K562 (cell line): ENCODE measurements at regions not wholly inside any gene's neighbourhood (a gene's known extent, or its start where the extent isn't known, plus 50 kb on each side); places are given as distances from the start of the nearest gene placed in this dataset.

Experiments
- ARNT ChIP-seq, 2 experiments: fragments of 450-650 bp; IDR thresholded peaks; 2 replicates each; pipeline ENCODE4 v1.6.1; 2016; ENCODE audit warnings: mild to moderate bottlenecking in 1 of 2
- ATF7 ChIP-seq: fragments of 450-650 bp; IDR thresholded peaks from 2 replicates; pipeline ENCODE4 v1.7.1; 2014; ENCODE audit warnings: mild to moderate bottlenecking, moderate library complexity
- MTF1 ChIP-seq: fragments of 250-450 bp; sonication (Bioruptor Pico); IDR thresholded peaks from 2 replicates; pipeline ENCODE4 v1.9.0; 2021; ENCODE audit warnings: moderate library complexity, mild to moderate bottlenecking, inconsistent platforms, borderline replicate concordance
- RFX1 ChIP-seq: fragments of 450-650 bp; IDR thresholded peaks from 2 replicates; pipeline ENCODE4 v1.6.1; 2016; ENCODE audit warnings: mild to moderate bottlenecking, moderate library complexity
- U2AF2 ChIP-seq: fragments of 200-400 bp; formaldehyde crosslinking; optimal IDR thresholded peaks from 2 replicates; pipeline ENCODE3; 2017; ENCODE audit warnings: low read depth, mild to moderate bottlenecking, low read length
- ZFP30 ChIP-seq: fragments of 250-450 bp; sonication (Bioruptor Pico); IDR thresholded peaks from 2 replicates; pipeline ENCODE4 v1.8.0; 2022; ENCODE audit warnings: moderate library complexity, mild to moderate bottlenecking, inconsistent platforms, borderline replicate concordance
- ZNF232 ChIP-seq: sonication (generic); formaldehyde crosslinking; IDR thresholded peaks from 2 replicates; pipeline ENCODE4 v1.8.0; 2022; ENCODE audit warnings: mild to moderate bottlenecking, missing genetic modification reagents
- ZNF586 ChIP-seq: fragments of 450-650 bp; formaldehyde crosslinking; conservative IDR thresholded peaks from 2 replicates; pipeline ENCODE4 v1.4.0; 2020; ENCODE audit warnings: mild to moderate bottlenecking, moderate library complexity
- TF ChIP-seq, protein P1 (sequence below): sonication (generic); formaldehyde crosslinking; IDR thresholded peaks from 2 replicates; pipeline ENCODE4 v1.8.1; 2023; ENCODE audit warnings: missing genetic modification reagents, mild to moderate bottlenecking, borderline replicate concordance
- TF ChIP-seq, protein P2 (sequence below): fragments of 250-450 bp; sonication (Bioruptor Pico); IDR thresholded peaks from 2 replicates; pipeline ENCODE4 v1.4.0; 2020; ENCODE audit warnings: mild to moderate bottlenecking, moderate library complexity
- TF ChIP-seq, protein P3 (sequence below): fragments of 450-650 bp; formaldehyde crosslinking; IDR thresholded peaks from 2 replicates; pipeline ENCODE4 v1.4.0; 2022; ENCODE audit warnings: mild to moderate bottlenecking, moderate library complexity
- TF ChIP-seq, protein P4 (sequence below): fragments of 450-650 bp; IDR thresholded peaks from 2 replicates; pipeline ENCODE4 v1.6.1; 2016; ENCODE audit warnings: missing biosample characterization, missing genetic modification characterization
- TF ChIP-seq, protein P5 (sequence below): sonication (generic); formaldehyde crosslinking; IDR thresholded peaks from 2 replicates; pipeline ENCODE4 v1.8.1; 2022; ENCODE audit warnings: missing genetic modification reagents

DNA sequence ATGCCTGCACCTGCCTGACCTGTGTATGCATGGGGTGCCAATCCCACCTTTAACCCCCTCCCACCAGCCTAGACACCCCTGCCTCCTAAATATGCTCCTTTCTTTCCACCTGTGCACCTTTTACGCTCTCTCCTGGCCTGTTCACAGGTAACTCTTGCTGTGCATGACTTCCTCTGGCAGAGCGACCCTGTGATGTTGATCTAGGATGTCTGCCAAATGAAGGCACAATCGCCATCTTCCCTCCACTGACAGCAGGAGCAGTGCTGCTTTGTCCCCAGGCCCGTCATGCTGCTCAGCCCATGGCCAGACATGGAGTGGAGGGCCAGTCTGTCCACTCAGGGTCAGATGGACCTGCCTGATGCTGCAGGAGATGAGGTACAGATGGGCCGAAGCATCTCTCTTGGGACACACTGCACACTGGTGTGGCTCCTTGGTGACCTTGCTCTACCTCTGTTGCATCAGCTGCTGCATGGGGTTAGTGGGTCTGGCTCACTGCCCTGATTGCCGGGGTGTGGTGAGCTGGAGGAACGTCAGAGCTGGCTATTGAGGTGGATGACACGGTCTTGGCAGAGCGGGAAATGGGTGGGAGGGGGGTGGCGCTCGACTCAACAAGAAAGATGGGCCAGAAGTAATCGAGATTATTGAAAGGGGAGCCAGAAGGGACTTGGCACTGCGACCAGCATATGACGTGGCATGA lies 101.7 kb upstream of the PITX1 start (continued):
- TF ChIP-seq ATF7 (peak; percentile 74), ARNT (IDR thresholded peaks at IDR 0.05) (no peak), MTF1 (CRISPR knock-in tag) (no peak), ZFP30 (no peak), RFX1 (no peak), U2AF2 (no peak), ZNF232 (CRISPR knock-in tag) (no peak), ZNF586 (CRISPR knock-in tag) (no peak)
- TF ChIP-seq, protein P1, sequence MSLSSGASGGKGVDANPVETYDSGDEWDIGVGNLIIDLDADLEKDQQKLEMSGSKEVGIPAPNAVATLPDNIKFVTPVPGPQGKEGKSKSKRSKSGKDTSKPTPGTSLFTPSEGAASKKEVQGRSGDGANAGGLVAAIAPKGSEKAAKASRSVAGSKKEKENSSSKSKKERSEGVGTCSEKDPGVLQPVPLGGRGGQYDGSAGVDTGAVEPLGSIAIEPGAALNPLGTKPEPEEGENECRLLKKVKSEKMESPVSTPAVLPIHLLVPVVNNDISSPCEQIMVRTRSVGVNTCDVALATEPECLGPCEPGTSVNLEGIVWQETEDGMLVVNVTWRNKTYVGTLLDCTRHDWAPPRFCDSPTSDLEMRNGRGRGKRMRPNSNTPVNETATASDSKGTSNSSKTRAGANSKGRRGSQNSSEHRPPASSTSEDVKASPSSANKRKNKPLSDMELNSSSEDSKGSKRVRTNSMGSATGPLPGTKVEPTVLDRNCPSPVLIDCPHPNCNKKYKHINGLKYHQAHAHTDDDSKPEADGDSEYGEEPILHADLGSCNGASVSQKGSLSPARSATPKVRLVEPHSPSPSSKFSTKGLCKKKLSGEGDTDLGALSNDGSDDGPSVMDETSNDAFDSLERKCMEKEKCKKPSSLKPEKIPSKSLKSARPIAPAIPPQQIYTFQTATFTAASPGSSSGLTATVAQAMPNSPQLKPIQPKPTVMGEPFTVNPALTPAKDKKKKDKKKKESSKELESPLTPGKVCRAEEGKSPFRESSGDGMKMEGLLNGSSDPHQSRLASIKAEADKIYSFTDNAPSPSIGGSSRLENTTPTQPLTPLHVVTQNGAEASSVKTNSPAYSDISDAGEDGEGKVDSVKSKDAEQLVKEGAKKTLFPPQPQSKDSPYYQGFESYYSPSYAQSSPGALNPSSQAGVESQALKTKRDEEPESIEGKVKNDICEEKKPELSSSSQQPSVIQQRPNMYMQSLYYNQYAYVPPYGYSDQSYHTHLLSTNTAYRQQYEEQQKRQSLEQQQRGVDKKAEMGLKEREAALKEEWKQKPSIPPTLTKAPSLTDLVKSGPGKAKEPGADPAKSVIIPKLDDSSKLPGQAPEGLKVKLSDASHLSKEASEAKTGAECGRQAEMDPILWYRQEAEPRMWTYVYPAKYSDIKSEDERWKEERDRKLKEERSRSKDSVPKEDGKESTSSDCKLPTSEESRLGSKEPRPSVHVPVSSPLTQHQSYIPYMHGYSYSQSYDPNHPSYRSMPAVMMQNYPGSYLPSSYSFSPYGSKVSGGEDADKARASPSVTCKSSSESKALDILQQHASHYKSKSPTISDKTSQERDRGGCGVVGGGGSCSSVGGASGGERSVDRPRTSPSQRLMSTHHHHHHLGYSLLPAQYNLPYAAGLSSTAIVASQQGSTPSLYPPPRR (CRISPR knock-in tag): no peak
- TF ChIP-seq, protein P2, sequence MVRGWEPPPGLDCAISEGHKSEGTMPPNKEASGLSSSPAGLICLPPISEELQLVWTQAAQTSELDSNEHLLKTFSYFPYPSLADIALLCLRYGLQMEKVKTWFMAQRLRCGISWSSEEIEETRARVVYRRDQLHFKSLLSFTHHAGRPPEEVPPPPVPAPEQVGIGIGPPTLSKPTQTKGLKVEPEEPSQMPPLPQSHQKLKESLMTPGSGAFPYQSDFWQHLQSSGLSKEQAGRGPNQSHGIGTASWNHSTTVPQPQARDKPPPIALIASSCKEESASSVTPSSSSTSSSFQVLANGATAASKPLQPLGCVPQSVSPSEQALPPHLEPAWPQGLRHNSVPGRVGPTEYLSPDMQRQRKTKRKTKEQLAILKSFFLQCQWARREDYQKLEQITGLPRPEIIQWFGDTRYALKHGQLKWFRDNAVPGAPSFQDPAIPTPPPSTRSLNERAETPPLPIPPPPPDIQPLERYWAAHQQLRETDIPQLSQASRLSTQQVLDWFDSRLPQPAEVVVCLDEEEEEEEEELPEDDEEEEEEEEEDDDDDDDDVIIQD: no peak
- TF ChIP-seq, protein P3, sequence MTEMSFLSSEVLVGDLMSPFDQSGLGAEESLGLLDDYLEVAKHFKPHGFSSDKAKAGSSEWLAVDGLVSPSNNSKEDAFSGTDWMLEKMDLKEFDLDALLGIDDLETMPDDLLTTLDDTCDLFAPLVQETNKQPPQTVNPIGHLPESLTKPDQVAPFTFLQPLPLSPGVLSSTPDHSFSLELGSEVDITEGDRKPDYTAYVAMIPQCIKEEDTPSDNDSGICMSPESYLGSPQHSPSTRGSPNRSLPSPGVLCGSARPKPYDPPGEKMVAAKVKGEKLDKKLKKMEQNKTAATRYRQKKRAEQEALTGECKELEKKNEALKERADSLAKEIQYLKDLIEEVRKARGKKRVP (CRISPR knock-in tag): peak; percentile 91
- TF ChIP-seq, protein P4, sequence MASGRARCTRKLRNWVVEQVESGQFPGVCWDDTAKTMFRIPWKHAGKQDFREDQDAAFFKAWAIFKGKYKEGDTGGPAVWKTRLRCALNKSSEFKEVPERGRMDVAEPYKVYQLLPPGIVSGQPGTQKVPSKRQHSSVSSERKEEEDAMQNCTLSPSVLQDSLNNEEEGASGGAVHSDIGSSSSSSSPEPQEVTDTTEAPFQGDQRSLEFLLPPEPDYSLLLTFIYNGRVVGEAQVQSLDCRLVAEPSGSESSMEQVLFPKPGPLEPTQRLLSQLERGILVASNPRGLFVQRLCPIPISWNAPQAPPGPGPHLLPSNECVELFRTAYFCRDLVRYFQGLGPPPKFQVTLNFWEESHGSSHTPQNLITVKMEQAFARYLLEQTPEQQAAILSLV (tag): no peak
- TF ChIP-seq, protein P5, sequence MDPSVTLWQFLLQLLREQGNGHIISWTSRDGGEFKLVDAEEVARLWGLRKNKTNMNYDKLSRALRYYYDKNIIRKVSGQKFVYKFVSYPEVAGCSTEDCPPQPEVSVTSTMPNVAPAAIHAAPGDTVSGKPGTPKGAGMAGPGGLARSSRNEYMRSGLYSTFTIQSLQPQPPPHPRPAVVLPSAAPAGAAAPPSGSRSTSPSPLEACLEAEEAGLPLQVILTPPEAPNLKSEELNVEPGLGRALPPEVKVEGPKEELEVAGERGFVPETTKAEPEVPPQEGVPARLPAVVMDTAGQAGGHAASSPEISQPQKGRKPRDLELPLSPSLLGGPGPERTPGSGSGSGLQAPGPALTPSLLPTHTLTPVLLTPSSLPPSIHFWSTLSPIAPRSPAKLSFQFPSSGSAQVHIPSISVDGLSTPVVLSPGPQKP (CRISPR knock-in tag): no peak
